ENCODE measurements at regions not wholly inside any gene's neighbourhood (a gene's known extent, or its start where the extent isn't known, plus 50 kb on each side); places are given as distances from the start of the nearest gene placed in this dataset.

DNA sequence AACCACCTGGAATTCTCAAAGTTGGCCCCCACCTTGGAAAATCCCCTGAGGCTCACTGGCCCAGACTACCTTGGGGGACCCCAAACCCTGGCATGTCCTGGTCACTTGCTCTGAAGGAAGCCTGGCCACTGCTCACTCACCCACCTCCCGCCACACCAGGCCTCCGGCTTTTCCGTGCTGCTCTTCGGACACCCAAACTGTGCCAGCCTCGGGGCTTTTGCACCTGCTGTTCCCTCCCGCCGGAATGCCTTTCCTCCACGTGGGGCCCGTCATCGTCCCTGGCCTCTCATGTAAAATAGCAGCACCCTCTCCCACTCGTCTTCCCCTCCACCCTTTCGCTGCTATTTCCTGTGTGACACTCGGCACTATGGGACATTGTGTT is 87.2 kb upstream of the NCOR2 start:
- Histone ChIP-seq H3K4me2 (no peak overlapping the region), H3K27me3 (no peaks in the 10 kb centered on the region), H3K79me2 (no peaks in the 10 kb centered on the region), H3K4me3 (no peak overlapping the region), H3K36me3 (replicated peaks; ENCODE audit: insufficient read depth, low read depth) (no peaks in the 10 kb centered on the region), H2AFZ (no peak overlapping the region), H3K27ac (no peak overlapping the region), H4K20me1 (ENCODE audit: insufficient read depth, poor library complexity, severe bottlenecking) (no peaks in the 10 kb centered on the region), H3K4me1 (ENCODE audit: insufficient read depth) (peaks cover 18% of the 10 kb centered on the region), H3K9me2 (replicated peaks; ENCODE audit: insufficient read depth) (no peaks in the 10 kb centered on the region), H3K9me3 (ENCODE audit: low read depth) (no peaks in the 10 kb centered on the region)
- TF ChIP-seq, protein P1, sequence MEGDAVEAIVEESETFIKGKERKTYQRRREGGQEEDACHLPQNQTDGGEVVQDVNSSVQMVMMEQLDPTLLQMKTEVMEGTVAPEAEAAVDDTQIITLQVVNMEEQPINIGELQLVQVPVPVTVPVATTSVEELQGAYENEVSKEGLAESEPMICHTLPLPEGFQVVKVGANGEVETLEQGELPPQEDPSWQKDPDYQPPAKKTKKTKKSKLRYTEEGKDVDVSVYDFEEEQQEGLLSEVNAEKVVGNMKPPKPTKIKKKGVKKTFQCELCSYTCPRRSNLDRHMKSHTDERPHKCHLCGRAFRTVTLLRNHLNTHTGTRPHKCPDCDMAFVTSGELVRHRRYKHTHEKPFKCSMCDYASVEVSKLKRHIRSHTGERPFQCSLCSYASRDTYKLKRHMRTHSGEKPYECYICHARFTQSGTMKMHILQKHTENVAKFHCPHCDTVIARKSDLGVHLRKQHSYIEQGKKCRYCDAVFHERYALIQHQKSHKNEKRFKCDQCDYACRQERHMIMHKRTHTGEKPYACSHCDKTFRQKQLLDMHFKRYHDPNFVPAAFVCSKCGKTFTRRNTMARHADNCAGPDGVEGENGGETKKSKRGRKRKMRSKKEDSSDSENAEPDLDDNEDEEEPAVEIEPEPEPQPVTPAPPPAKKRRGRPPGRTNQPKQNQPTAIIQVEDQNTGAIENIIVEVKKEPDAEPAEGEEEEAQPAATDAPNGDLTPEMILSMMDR (IDR thresholded peaks at IDR 0.05; ENCODE audit: poor library complexity): no peak
- TF ChIP-seq EZH2 (IDR thresholded peaks at IDR 0.05; ENCODE audit: borderline replicate concordance) (no peak), EZH2phosphoT487 (IDR thresholded peaks at IDR 0.05; ENCODE audit: low read depth, severe bottlenecking, unreplicated experiment) (no peak)
- DNase-seq (ENCODE audit: low spot score): no peak
- WGBS (ENCODE audit: low lambda C conversion rate, missing lambda C conversion rate): 85% methylated on average over 13 of the region's 13 CpGs

DNA sequence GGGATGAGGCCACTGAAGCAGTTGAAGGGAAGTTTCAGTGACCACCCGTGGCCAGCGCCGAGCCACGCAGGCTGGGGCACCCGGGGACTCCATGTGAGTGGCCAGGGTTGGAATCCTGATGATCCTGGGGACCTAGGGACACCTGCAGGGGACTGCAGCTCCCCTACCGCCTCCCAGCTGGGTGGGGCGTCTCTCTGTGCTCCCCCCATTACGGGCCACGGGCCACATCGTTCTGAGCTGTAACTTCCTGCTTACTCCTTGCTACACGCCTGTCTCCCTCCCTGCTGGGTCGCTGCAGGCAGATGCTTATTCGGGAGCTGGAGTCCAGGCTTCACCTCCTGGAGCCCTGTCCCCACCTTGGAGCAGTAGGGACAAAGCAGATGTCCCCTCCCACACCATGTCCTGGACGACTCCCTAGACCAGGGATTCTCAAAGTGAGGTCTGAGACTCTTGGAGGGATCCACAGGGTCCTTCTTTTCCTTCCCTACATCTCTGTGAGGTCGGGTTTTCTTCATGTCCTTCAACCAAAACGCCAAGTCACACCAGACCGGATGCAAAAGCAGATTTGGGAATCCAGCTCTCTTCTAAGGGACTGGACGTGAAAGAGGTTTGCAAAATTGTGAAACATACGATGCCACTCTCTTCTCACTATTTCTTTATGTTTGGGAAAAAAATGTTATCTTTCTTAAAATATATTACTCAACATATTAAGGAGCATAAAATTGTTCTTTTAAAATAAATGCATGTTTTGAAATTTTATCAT is 85.9 kb upstream of the NCOR2 start:
- no peak for DNase-seq (ENCODE audit: low spot score)
- 77% methylated on average over 19 of the region's 19 CpGs for WGBS (ENCODE audit: low lambda C conversion rate, missing lambda C conversion rate)
- Histone ChIP-seq H3K4me1 (ENCODE audit: insufficient read depth) (peaks cover 18% of the 10 kb centered on the region), H3K27ac (no peak overlapping the region), H3K9me3 (ENCODE audit: low read depth) (no peaks in the 10 kb centered on the region), H3K79me2 (no peaks in the 10 kb centered on the region), H3K9me2 (replicated peaks; ENCODE audit: insufficient read depth) (no peaks in the 10 kb centered on the region), H3K4me3 (no peak overlapping the region), H3K27me3 (no peaks in the 10 kb centered on the region), H4K20me1 (ENCODE audit: insufficient read depth, poor library complexity, severe bottlenecking) (no peaks in the 10 kb centered on the region), H2AFZ (no peak overlapping the region), H3K4me2 (no peak overlapping the region), H3K36me3 (replicated peaks; ENCODE audit: insufficient read depth, low read depth) (no peaks in the 10 kb centered on the region)
- TF ChIP-seq EZH2phosphoT487 (IDR thresholded peaks at IDR 0.05; ENCODE audit: low read depth, severe bottlenecking, unreplicated experiment) (no peak), EZH2 (IDR thresholded peaks at IDR 0.05; ENCODE audit: borderline replicate concordance) (no peak)
- TF ChIP-seq, protein P1 (IDR thresholded peaks at IDR 0.05; ENCODE audit: poor library complexity): no peak

DNA sequence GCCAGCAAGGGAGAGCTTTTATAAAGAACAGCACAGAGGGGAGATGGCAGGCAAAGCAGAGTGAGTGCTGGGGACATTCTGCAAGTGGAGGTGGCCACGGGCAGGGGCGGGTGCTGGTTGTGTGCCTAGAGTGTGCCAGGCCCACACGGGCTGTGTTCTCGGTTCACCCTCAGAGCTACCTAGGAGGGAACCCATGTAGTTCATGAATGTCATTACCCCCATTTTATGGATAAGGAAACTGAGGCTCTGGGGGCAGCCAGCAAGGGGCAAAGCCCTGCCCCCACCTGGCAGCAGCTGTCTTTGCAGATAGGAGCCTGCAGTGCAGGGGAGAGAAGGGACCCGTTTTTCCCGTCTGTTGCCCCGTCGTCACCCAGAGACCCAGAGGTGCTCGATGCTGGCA is 85.2 kb upstream of the NCOR2 start:
- WGBS (ENCODE audit: low lambda C conversion rate, missing lambda C conversion rate): 96% methylated on average over 9 of the region's 9 CpGs
- TF ChIP-seq EZH2 (IDR thresholded peaks at IDR 0.05; ENCODE audit: borderline replicate concordance) (no peak), EZH2phosphoT487 (IDR thresholded peaks at IDR 0.05; ENCODE audit: low read depth, severe bottlenecking, unreplicated experiment) (no peak)
- TF ChIP-seq, protein P1 (IDR thresholded peaks at IDR 0.05; ENCODE audit: poor library complexity): no peak
- Histone ChIP-seq H4K20me1 (ENCODE audit: insufficient read depth, poor library complexity, severe bottlenecking) (no peaks in the 10 kb centered on the region), H2AFZ (no peak overlapping the region), H3K4me1 (ENCODE audit: insufficient read depth) (peaks cover 18% of the 10 kb centered on the region), H3K4me3 (no peak overlapping the region), H3K4me2 (no peak overlapping the region), H3K27me3 (no peaks in the 10 kb centered on the region), H3K9me3 (ENCODE audit: low read depth) (no peaks in the 10 kb centered on the region), H3K27ac (no peak overlapping the region), H3K36me3 (replicated peaks; ENCODE audit: insufficient read depth, low read depth) (no peaks in the 10 kb centered on the region), H3K79me2 (no peaks in the 10 kb centered on the region), H3K9me2 (replicated peaks; ENCODE audit: insufficient read depth) (no peaks in the 10 kb centered on the region)
- DNase-seq (ENCODE audit: low spot score): no peak

Measured in hepatocyte (in vitro differentiated cells).